GM19452 (cell line): ENCODE measurements at regions not wholly inside any gene's neighbourhood (a gene's known extent, or its start where the extent isn't known, plus 50 kb on each side); places are given as distances from the start of the nearest gene placed in this dataset.

Experiments
- ATAC-seq: cut with Tn5 transposase; IDR thresholded peaks from one replicate; pipeline ENCODE4 v1.9.1; 2021; ENCODE audit not compliant: unreplicated experiment

GRCh38 chr13:59495936-59496512 lies 667.7 kb downstream of the DIAPH3 start:
- no peak for ATAC-seq

GRCh38 chr13:59497621-59498247 lies 666.0 kb downstream of the DIAPH3 start:
- ATAC-seq: no peak

GRCh38 chr13:59501004-59501403 lies 662.7 kb downstream of the DIAPH3 start:
- ATAC-seq: no peak

GRCh38 chr13:59504407-59504806 lies 659.3 kb downstream of the DIAPH3 start:
- ATAC-seq: no peak

- no peak for ATAC-seq
Measured at GRCh38 chr13:59510386-59510785, 653.3 kb downstream of the DIAPH3 start.

- no peak for ATAC-seq
Measured at GRCh38 chr13:59513686-59514085, 650.0 kb downstream of the DIAPH3 start.

- ATAC-seq: no peak
Measured at GRCh38 chr13:59514316-59514715, 649.4 kb downstream of the DIAPH3 start.

- no peak for ATAC-seq
Measured at GRCh38 chr13:59519819-59520218, 643.9 kb downstream of the DIAPH3 start.

GRCh38 chr13:59521549-59521948 lies 642.2 kb downstream of the DIAPH3 start:
- ATAC-seq: no peak

GRCh38 chr13:59522652-59523051 lies 641.1 kb downstream of the DIAPH3 start:
- ATAC-seq: no peak

- no peak for ATAC-seq
Measured at GRCh38 chr13:59527500-59527899, 636.2 kb downstream of the DIAPH3 start.

- ATAC-seq: no peak
Measured at GRCh38 chr13:59531571-59532091, 632.1 kb downstream of the DIAPH3 start.

- no peak for ATAC-seq
Measured at GRCh38 chr13:59532405-59532804, 631.3 kb downstream of the DIAPH3 start.

- no peak for ATAC-seq
Measured at GRCh38 chr13:59533561-59534555, 629.9 kb downstream of the DIAPH3 start.

GRCh38 chr13:59534806-59535205 lies 628.9 kb downstream of the DIAPH3 start:
- no peak for ATAC-seq

GRCh38 chr13:59537500-59537899 lies 626.2 kb downstream of the DIAPH3 start:
- ATAC-seq: no peak

- ATAC-seq: no peak
Measured at GRCh38 chr13:59538512-59538911, 625.2 kb downstream of the DIAPH3 start.

- no peak for ATAC-seq
Measured at GRCh38 chr13:59542303-59542702, 621.4 kb downstream of the DIAPH3 start.

- no peak for ATAC-seq
Measured at GRCh38 chr13:59543418-59543817, 620.3 kb downstream of the DIAPH3 start.

- no peak for ATAC-seq
Measured at GRCh38 chr13:59545007-59545406, 618.7 kb downstream of the DIAPH3 start.

- ATAC-seq: no peak
Measured at GRCh38 chr13:59546178-59546577, 617.5 kb downstream of the DIAPH3 start.

- no peak for ATAC-seq
Measured at GRCh38 chr13:59547950-59548349, 615.8 kb downstream of the DIAPH3 start.
